ENCODE measurements at regions not wholly inside any gene's neighbourhood (a gene's known extent, or its start where the extent isn't known, plus 50 kb on each side); places are given as distances from the start of the nearest gene placed in this dataset.

DNA sequence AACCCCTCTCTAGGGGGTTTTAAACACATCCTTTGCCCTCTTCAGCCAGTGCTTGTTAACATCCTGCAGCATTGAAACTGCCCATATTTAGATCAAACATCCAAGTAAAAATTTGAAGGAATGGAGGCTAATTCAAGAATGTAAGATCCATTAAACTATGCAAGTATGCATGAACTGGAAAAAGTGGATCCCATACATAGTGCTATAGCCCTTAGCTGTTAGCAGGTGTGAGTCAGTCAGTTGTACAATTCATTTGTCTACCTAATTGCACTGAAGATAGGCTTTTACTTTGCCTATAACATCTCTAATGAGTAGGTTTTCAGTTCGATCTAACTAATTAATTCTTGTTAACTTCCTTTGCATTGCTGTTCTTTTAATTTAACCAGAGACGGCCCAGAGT is 270.9 kb downstream of the LMO4 start:
- Mint-ChIP-seq H3K27ac (no peak overlapping the region), H3K36me3 (ENCODE audit: low read depth) (no peaks in the 10 kb centered on the region), H3K27me3 (peaks cover 1% of the 10 kb centered on the region), H3K9me3 (no peaks in the 10 kb centered on the region), H3K4me3 (no peak overlapping the region), H3K4me1 (no peaks in the 10 kb centered on the region)
- intact Hi-C loops (cut with micrococcal nuclease), result no loop called here
- DNase-seq, result no peak

DNA sequence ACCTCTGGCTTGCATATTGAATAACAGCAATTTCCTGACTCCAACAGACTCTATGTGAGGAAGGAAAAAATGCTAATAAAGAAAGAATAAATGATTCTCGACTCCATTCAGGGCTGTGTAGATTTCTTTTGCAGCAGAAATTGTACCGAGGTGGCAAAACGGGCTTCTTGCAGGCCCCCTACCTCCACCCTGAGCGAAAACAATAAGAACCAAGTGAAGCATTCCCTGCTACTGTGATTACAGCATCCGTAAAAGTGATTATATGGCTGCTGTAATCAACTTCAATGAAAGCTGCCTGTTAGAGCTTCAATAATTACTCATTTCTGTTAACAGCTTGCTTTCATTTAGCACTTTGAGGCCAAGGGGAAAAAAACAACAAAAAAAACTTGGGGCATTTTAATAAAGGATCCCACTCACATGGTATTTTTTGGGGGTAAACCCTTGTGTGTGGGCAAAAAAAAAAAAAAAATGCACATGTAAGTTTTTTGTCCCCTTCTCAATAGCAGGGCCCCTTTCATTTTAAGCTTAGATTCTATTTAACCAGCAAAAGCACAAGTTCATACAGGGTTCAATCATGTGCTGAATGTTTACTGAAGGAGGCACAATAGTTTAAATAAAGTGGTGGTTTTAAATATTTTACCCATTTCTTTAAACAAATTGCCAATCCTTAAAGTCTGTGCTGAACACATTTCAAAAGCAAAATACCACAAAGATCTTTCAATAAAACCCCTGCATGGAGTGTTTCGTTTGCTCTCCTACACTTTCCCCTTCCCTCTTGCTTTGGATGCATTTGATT is 271.6 kb downstream of the LMO4 start:
- no peaks in the 10 kb centered on the region for H3K4me1 Mint-ChIP-seq

DNA sequence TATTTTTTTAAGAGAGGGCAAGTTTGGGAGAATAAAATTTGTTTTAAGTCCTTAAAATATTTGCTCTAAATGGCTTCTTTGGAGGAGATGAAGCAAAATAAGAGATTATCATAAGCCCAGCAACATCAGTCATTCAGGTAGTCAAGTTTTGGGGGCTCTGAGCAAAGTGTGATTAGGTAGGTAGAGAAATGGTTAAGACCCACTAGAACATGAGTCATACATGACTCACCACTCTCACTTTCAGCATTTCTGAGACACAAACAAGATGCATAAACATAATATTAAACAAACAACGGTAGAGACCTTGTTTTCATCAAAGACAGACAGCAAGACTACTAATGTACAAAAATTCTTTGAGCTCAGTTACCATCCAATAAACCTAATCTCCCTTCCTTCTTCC is 272.2 kb downstream of the LMO4 start:
- intact Hi-C loops (cut with micrococcal nuclease), result no loop called here
- peaks cover 1% of the 10 kb centered on the region for H3K27me3 Mint-ChIP-seq
- H3K36me3 Mint-ChIP-seq (ENCODE audit: low read depth), result no peaks in the 10 kb centered on the region
- no peaks in the 10 kb centered on the region for H3K9me3 Mint-ChIP-seq
- DNase-seq, result no peak
- H3K4me3 Mint-ChIP-seq, result no peak overlapping the region
- H3K4me1 Mint-ChIP-seq, result no peaks in the 10 kb centered on the region
- H3K27ac Mint-ChIP-seq, result no peak overlapping the region

More for the DNA sequence above, 271.6 kb downstream of the LMO4 start:
- Mint-ChIP-seq H3K27ac (no peak overlapping the region), H3K9me3 (no peaks in the 10 kb centered on the region), H3K36me3 (ENCODE audit: low read depth) (no peaks in the 10 kb centered on the region), H3K4me3 (no peak overlapping the region), H3K27me3 (peaks cover 1% of the 10 kb centered on the region)
- intact Hi-C loops (cut with micrococcal nuclease), result no loop called here
- no peak for DNase-seq

DNA sequence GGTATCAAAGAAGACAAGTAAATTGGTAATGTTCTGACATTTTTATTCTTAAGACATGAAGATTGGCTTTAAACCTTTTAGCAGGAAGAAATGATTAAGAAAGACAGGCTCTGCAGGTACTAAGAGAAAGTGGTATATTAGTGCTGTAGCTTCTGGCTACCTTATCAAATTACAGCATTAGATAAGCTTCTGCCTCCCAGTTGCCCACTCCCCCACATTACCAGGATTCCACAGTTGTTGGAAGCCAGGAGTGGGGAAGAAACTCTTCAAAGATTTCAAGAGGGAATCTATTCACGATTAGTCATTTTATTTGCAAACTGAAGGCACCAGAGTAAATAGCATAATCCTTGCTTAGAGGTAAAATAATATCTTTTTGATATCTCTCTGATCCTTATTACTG is 274.9 kb downstream of the LMO4 start:
- peaks cover 1% of the 10 kb centered on the region for H3K27me3 Mint-ChIP-seq
- no peak overlapping the region for H3K27ac Mint-ChIP-seq
- H3K36me3 Mint-ChIP-seq (ENCODE audit: low read depth), result no peaks in the 10 kb centered on the region
- no peak overlapping the region for H3K4me3 Mint-ChIP-seq
- H3K4me1 Mint-ChIP-seq, result no peaks in the 10 kb centered on the region
- no peak for DNase-seq
- no peaks in the 10 kb centered on the region for H3K9me3 Mint-ChIP-seq
- intact Hi-C loops (cut with micrococcal nuclease), result no loop called here

DNA sequence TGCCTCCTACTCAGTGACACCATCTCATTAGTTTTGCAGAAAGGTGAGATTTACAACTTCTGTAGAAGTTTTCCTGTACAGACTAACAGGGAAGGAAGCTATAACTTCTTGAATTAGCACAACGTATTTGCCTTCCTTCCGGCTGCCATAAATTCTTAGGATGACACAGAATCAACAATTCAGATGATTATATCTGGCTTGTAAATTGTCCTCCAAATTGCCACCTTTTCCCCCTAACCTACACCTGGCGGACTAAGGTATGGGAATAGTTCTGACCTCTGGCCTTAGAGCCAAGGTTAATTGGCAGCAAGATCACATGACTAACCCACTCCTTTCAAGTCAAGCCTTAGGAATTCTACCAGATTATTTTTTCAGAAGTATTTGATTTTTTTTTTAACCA is 284.3 kb downstream of the LMO4 start:
- no peaks in the 10 kb centered on the region for H3K9me3 Mint-ChIP-seq

DNA sequence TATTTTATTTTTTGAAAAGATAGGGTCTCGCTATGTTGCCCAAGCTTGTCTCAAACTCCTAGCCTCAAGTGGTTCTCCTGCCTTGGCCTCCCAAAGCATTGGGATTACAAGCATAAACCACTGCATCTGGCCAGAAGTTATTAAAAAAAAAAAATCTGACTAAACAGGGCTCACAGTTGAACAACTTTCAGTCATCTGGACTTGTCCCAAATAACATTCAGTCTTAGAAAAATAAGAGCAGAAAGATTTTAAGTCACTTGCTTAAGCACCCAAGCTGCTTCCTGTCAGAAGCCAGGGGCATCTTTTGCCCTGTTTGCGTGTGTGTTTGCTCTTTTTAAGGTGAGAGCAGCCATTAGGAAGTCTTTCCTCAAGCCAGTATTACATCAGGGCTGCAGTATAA is 286.8 kb downstream of the LMO4 start:
- no peak overlapping the region for H3K27ac Mint-ChIP-seq
- H3K9me3 Mint-ChIP-seq, result no peaks in the 10 kb centered on the region
- H3K27me3 Mint-ChIP-seq, result peaks cover 2% of the 10 kb centered on the region
- intact Hi-C loops (cut with micrococcal nuclease), result no loop called here
- H3K4me3 Mint-ChIP-seq, result no peak overlapping the region
- H3K36me3 Mint-ChIP-seq (ENCODE audit: low read depth), result no peaks in the 10 kb centered on the region
- no peaks in the 10 kb centered on the region for H3K4me1 Mint-ChIP-seq
- no peak for DNase-seq

More for the DNA sequence above, 284.3 kb downstream of the LMO4 start:
- no peaks in the 10 kb centered on the region for H3K4me1 Mint-ChIP-seq
- no peak overlapping the region for H3K4me3 Mint-ChIP-seq
- H3K36me3 Mint-ChIP-seq (ENCODE audit: low read depth), result no peaks in the 10 kb centered on the region
- intact Hi-C loops (cut with micrococcal nuclease), result no loop called here
- peaks cover 2% of the 10 kb centered on the region for H3K27me3 Mint-ChIP-seq
- no peak overlapping the region for H3K27ac Mint-ChIP-seq
- no peak for DNase-seq

DNA sequence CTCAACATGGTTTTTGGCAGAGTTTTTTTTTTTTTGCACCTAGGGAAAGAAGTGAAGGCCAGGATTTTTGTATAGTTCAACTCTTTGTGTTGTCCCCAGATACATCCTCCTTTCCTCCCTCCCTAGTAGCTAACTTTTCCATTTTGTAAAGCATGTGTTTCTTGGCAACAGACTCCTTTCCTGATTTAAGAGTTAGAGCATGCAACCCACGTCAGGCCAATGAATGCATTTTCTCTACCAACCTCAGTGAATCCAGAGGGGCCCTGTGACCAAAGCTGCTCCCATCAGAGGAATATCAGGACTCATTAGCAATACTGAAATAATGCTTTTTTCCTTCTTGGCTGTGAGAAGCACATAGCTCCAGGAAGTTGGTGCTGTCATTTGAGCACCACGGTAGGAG is 287.2 kb downstream of the LMO4 start:
- Mint-ChIP-seq H3K4me1 (no peaks in the 10 kb centered on the region), H3K27ac (no peak overlapping the region), H3K36me3 (ENCODE audit: low read depth) (no peaks in the 10 kb centered on the region), H3K4me3 (no peak overlapping the region), H3K9me3 (no peaks in the 10 kb centered on the region), H3K27me3 (peaks cover 2% of the 10 kb centered on the region)
- intact Hi-C loops (cut with micrococcal nuclease), result no loop called here
- DNase-seq, result no peak

DNA sequence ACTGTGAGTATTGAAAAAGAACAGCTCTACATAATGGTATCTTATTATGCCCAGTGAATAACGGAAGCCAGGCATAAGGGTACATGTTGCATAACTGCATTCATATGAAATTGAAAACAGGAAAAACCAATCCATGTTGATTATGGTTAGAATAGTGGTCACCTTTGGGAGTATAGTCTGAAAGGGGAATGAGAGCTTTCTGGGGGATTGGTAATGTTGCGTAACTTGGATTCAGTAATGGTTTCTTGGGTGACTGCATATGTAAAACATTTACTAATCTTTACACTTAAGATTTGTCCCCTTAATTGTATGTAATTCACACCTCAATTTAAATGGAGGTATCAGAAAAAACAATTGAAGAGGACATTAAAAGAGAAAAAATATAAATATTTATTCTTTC is 292.1 kb downstream of the LMO4 start:
- H3K36me3 Mint-ChIP-seq (ENCODE audit: low read depth), result no peaks in the 10 kb centered on the region
- H3K4me1 Mint-ChIP-seq, result no peaks in the 10 kb centered on the region
- intact Hi-C loops (cut with micrococcal nuclease), result no loop called here
- DNase-seq, result no peak
- H3K4me3 Mint-ChIP-seq, result no peak overlapping the region
- no peaks in the 10 kb centered on the region for H3K27me3 Mint-ChIP-seq
- no peaks in the 10 kb centered on the region for H3K9me3 Mint-ChIP-seq
- no peak overlapping the region for H3K27ac Mint-ChIP-seq

DNA sequence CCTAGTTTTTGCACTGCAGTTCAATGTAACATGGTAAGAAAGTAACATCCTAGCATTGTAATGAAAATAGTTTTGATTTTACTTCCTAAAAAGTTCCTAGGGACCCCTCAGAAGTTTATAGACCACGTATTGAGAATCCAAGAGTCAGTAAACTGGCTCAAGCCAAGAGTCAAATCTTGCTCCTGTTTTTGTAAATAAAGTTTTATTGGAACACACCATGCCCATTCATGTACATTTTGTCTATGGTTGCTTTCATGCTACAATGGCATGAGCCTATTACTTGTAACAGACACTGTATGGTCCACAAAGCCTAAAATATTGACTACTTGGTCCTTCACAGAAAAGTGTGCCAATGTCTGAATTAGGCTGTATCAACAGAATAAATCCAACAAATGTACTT is 301.0 kb downstream of the LMO4 start:
- H3K27me3 Mint-ChIP-seq, result no peaks in the 10 kb centered on the region
- H3K27ac Mint-ChIP-seq, result no peak overlapping the region
- no peak overlapping the region for H3K4me3 Mint-ChIP-seq
- DNase-seq, result no peak
- no peaks in the 10 kb centered on the region for H3K4me1 Mint-ChIP-seq
- no peaks in the 10 kb centered on the region for H3K9me3 Mint-ChIP-seq
- H3K36me3 Mint-ChIP-seq (ENCODE audit: low read depth), result no peaks in the 10 kb centered on the region
- intact Hi-C loops (cut with micrococcal nuclease), result no loop called here

DNA sequence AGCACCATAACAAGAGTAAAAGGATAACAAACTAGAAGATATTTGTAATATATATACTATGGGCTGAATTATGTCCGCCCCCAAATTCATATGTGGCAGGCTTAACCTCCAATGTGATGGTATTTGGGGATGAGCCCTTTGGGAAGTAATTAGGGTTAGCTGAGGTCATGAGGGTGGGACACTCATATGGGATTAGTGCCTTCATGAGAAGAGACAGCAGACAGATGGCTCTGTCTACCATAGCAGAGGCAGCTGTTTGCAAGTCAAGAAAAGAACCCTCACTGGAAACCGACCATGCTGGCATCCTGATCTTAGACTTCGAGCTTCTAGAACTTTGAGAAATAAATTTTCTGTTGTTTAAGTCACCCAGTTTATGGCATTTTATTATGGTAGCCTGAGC is 303.6 kb downstream of the LMO4 start:
- no peaks in the 10 kb centered on the region for H3K27me3 Mint-ChIP-seq
- no peaks in the 10 kb centered on the region for H3K36me3 Mint-ChIP-seq (ENCODE audit: low read depth)
- no peak overlapping the region for H3K27ac Mint-ChIP-seq
- intact Hi-C loops (cut with micrococcal nuclease), result no loop called here
- no peak for DNase-seq
- no peaks in the 10 kb centered on the region for H3K4me1 Mint-ChIP-seq
- no peak overlapping the region for H3K4me3 Mint-ChIP-seq
- H3K9me3 Mint-ChIP-seq, result no peaks in the 10 kb centered on the region

DNA sequence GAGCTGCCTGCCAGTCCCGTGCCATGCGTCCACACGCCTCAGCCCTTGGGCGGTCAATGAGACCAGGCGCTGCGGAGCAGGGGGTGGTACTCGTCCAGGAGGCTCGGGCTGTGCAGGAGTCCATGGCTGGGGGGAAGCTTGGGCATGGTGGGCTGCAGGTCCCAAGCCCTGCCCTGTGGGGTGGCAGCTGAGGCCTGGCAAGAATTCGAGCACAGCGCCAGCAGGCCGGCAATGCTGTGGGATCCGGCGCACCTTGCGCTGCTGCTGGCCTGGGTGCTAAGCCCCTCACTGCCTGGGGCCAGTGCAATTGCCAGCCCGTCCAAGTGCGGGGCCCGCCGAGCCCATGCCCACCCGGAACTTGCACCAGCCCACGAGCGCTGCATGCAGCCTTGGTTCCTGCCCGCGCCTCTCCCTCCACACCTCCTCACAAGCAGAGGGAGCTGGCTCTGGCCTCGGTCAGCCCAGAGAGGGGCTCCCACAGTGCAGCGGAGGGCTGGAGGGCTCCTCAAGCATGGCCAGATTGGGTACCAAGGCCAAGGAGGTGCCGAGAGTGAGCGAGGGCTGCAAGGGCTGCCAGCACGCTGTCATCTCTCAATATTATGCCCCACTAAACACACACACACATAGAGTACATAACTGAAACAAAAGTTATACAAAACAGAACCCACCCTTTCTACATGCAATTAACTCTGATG is 307.7 kb downstream of the LMO4 start:
- Mint-ChIP-seq H3K9me3 (peaks cover 4% of the 10 kb centered on the region), H3K27ac (no peak overlapping the region), H3K36me3 (ENCODE audit: low read depth) (no peaks in the 10 kb centered on the region), H3K4me3 (no peak overlapping the region), H3K4me1 (no peaks in the 10 kb centered on the region), H3K27me3 (no peaks in the 10 kb centered on the region)
- intact Hi-C loops (cut with micrococcal nuclease), result no loop called here
- peak; percentile 21 for DNase-seq

DNA sequence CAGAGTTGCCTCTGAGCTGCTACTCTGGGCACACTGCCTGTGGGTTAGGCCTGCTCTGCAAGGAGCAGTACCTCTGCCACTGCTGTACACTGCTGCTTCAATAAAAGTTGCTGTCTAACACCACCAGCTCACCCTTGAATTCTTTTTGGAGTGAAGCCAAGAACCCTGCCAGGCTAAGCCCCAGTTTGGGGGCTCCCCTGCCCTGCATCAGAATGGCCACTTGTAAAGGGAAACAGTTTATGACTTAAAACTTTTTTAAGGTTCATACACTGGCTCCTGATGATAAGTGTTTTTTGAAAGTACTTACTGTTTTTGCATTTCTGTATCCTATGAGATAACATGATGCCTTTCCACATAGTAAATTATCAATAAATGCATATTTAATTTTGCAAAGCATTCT is 310.0 kb downstream of the LMO4 start:
- Mint-ChIP-seq H3K27me3 (no peaks in the 10 kb centered on the region), H3K27ac (no peak overlapping the region), H3K9me3 (peaks cover 4% of the 10 kb centered on the region), H3K4me1 (no peaks in the 10 kb centered on the region), H3K4me3 (no peak overlapping the region), H3K36me3 (ENCODE audit: low read depth) (no peaks in the 10 kb centered on the region)
- no peak for DNase-seq
- intact Hi-C loops (cut with micrococcal nuclease), result no loop called here

DNA sequence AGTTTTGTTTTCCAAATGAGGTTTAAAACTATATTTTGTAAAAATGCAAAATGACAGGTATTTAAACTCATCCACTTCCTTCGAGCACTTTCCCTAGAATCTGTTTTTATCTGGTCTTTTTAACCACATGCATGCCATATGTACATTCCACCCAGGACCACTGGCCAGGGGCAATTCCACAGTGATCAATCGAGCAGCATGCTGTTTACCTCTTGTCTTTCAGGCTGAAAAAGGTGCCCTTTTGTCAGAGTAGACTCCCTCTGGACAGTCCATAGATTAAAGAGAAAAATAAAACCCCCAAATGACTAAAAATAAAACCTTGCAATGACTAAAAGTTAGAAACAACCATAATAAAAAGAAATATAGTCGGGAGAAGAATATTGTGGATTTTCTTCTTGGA is 313.3 kb downstream of the LMO4 start:
- H3K27me3 Mint-ChIP-seq, result no peaks in the 10 kb centered on the region
- H3K4me3 Mint-ChIP-seq, result no peak overlapping the region
- no peaks in the 10 kb centered on the region for H3K36me3 Mint-ChIP-seq (ENCODE audit: low read depth)
- intact Hi-C loops (cut with micrococcal nuclease), result no loop called here
- H3K4me1 Mint-ChIP-seq, result no peaks in the 10 kb centered on the region
- DNase-seq, result peak; percentile 19
- no peak overlapping the region for H3K27ac Mint-ChIP-seq
- H3K9me3 Mint-ChIP-seq, result peaks cover 4% of the 10 kb centered on the region

DNA sequence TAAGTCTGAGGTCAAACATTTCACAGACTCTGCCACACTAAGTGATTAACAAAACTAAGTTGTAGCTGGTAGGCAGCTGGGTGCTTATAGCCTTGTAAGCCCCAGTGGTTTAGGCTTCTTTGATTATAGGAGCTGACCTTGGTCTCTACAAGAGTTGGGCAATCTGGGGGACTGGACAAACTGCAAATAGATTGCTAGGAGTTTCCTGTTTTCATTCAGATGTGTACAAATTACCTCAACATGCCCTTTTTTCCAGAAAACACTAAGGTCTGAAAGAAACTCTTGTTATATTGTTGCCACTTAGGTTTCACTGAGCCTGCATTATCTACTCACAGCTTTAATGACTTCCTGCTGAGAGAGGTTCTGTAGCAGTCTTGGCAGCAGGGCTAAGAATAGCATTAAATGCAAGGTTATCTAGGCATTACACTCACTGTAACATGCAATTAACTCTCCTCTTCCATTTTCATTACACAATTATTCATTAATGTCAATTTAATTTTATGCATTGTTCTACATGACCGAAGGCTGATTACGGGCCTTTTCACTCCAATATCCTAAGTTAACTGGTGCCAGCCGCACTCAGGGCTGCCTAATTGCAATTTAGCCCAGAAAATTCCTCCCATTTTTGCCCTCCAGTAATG is 314.0 kb downstream of the LMO4 start:
- peak; percentile 8 for DNase-seq
- Mint-ChIP-seq H3K4me3 (no peak overlapping the region), H3K36me3 (ENCODE audit: low read depth) (no peaks in the 10 kb centered on the region), H3K9me3 (peaks cover 4% of the 10 kb centered on the region), H3K27me3 (no peaks in the 10 kb centered on the region), H3K27ac (no peak overlapping the region), H3K4me1 (no peaks in the 10 kb centered on the region)
- intact Hi-C loops (cut with micrococcal nuclease), result no loop called here
